Mesodermal cell (in vitro differentiated cells): ENCODE measurements at regions not wholly inside any gene's neighbourhood (a gene's known extent, or its start where the extent isn't known, plus 50 kb on each side); places are given as distances from the start of the nearest gene placed in this dataset.

Experiments
- H3K27ac ChIP-seq: 2 replicates; pipeline ENCODE4 v1.7.0; 2013; ENCODE audit warnings: mild to moderate bottlenecking, low read depth, low read length, moderate library complexity; ENCODE audit not compliant: severe bottlenecking
- H3K36me3 ChIP-seq: 2 replicates; pipeline ENCODE4 v1.7.1; 2013; ENCODE audit warnings: mild to moderate bottlenecking, low read length, moderate library complexity; ENCODE audit not compliant: control insufficient read depth, insufficient read depth
- H3K4me1 ChIP-seq: one replicate; pipeline ENCODE4 v1.7.1; 2013; ENCODE audit warnings: mild to moderate bottlenecking, low read length; ENCODE audit not compliant: insufficient read depth, control insufficient read depth, poor library complexity, severe bottlenecking
- H3K4me3 ChIP-seq: 2 replicates; pipeline ENCODE4 v1.7.0; 2013; ENCODE audit warnings: low read length, control low read depth, mild to moderate bottlenecking; ENCODE audit not compliant: insufficient read depth, poor library complexity, severe bottlenecking; ENCODE audit errors: extremely low read depth
- H3K9me3 ChIP-seq: 2 replicates; pipeline ENCODE4 v1.7.1; 2013; ENCODE audit warnings: mild to moderate bottlenecking, low read length, moderate library complexity; ENCODE audit not compliant: control insufficient read depth
- WGBS, 2 experiments: methylation state at CpG; one replicate each; pipeline ENCODE4 v1.1.5; 2013; ENCODE audit warnings: missing lambda C conversion rate in 2 of 2; ENCODE audit not compliant: insufficient coverage in 2 of 2; 5-methylcytosine and 5-hydroxymethylcytosine counted together

GRCh38 chr12:23057571-23057970 lies 432.6 kb downstream of the ETNK1 start:
- no peaks in the 10 kb centered on the region for H3K36me3 ChIP-seq
- WGBS, 2 experiments = 90% methylated on average over 1 of the region's 2 CpGs; no CpG with 5 or more reads in 1 of the 2 experiments

GRCh38 chr12:23060161-23060560 lies 435.2 kb downstream of the ETNK1 start:
- no CpG with 5 or more reads among the region's 3 CpGs for WGBS, 2 experiments
- no peak overlapping the region for H3K27ac ChIP-seq
- no peaks in the 10 kb centered on the region for H3K36me3 ChIP-seq
- no peak overlapping the region for H3K4me3 ChIP-seq
- no peaks in the 10 kb centered on the region for H3K9me3 ChIP-seq
- no peaks in the 10 kb centered on the region for H3K4me1 ChIP-seq

More at GRCh38 chr12:23057571-23057970, 432.6 kb downstream of the ETNK1 start:
- H3K9me3 ChIP-seq = no peaks in the 10 kb centered on the region
- no peak overlapping the region for H3K27ac ChIP-seq
- no peak overlapping the region for H3K4me3 ChIP-seq
- H3K4me1 ChIP-seq = no peaks in the 10 kb centered on the region

GRCh38 chr12:23063206-23063605 lies 438.2 kb downstream of the ETNK1 start:
- 88 to 90% methylated on average over 2 to 3 of the region's 3 CpGs for WGBS, 2 experiments
- no peaks in the 10 kb centered on the region for H3K4me1 ChIP-seq
- H3K4me3 ChIP-seq = no peak overlapping the region
- H3K9me3 ChIP-seq = no peaks in the 10 kb centered on the region
- no peak overlapping the region for H3K27ac ChIP-seq
- H3K36me3 ChIP-seq = no peaks in the 10 kb centered on the region

GRCh38 chr12:23066095-23066494 lies 441.1 kb downstream of the ETNK1 start:
- no peaks in the 10 kb centered on the region for H3K9me3 ChIP-seq
- WGBS, 2 experiments = no CpG with 5 or more reads among the region's 1 CpG
- no peaks in the 10 kb centered on the region for H3K36me3 ChIP-seq
- H3K4me1 ChIP-seq = no peaks in the 10 kb centered on the region
- H3K4me3 ChIP-seq = no peak overlapping the region
- no peak overlapping the region for H3K27ac ChIP-seq

- H3K27ac ChIP-seq = no peak overlapping the region
- no peaks in the 10 kb centered on the region for H3K4me1 ChIP-seq
- H3K36me3 ChIP-seq = no peaks in the 10 kb centered on the region
- WGBS, 2 experiments = 57% methylated on average over 1 of the region's 2 CpGs; no CpG with 5 or more reads in 1 of the 2 experiments
- H3K9me3 ChIP-seq = no peaks in the 10 kb centered on the region
- H3K4me3 ChIP-seq = no peak overlapping the region
Measured at GRCh38 chr12:23083267-23083666, 458.3 kb downstream of the ETNK1 start.

GRCh38 chr12:23084236-23084995 lies 459.4 kb downstream of the ETNK1 start:
- H3K4me1 ChIP-seq = no peaks in the 10 kb centered on the region
- H3K4me3 ChIP-seq = no peak overlapping the region
- no peaks in the 10 kb centered on the region for H3K36me3 ChIP-seq
- 93 to 98% methylated on average over 4 of the region's 5 CpGs for WGBS, 2 experiments
- no peaks in the 10 kb centered on the region for H3K9me3 ChIP-seq
- H3K27ac ChIP-seq = no peak overlapping the region

GRCh38 chr12:23088594-23088993 lies 463.6 kb downstream of the ETNK1 start:
- no peaks in the 10 kb centered on the region for H3K9me3 ChIP-seq
- H3K4me3 ChIP-seq = no peak overlapping the region
- H3K36me3 ChIP-seq = no peaks in the 10 kb centered on the region
- no CpG with 5 or more reads among the region's 1 CpG for WGBS, 2 experiments
- H3K27ac ChIP-seq = no peak overlapping the region
- H3K4me1 ChIP-seq = no peaks in the 10 kb centered on the region

GRCh38 chr12:23093488-23093887 lies 468.5 kb downstream of the ETNK1 start:
- Histone ChIP-seq H3K9me3 (no peaks in the 10 kb centered on the region), H3K27ac (no peak overlapping the region), H3K4me1 (no peaks in the 10 kb centered on the region), H3K4me3 (no peak overlapping the region), H3K36me3 (no peaks in the 10 kb centered on the region)
- WGBS, 2 experiments = 83% methylated on average over 1 of the region's 2 CpGs

- 100% methylated on average over 1 of the region's 1 CpG; no CpG with 5 or more reads in 1 of the 2 experiments for WGBS, 2 experiments
- Histone ChIP-seq H3K9me3 (no peaks in the 10 kb centered on the region), H3K27ac (no peak overlapping the region), H3K36me3 (no peaks in the 10 kb centered on the region), H3K4me1 (peaks cover 12% of the 10 kb centered on the region), H3K4me3 (no peak overlapping the region)
Measured at GRCh38 chr12:23096321-23096720, 471.4 kb downstream of the ETNK1 start.

GRCh38 chr12:23098110-23098509 lies 473.1 kb downstream of the ETNK1 start:
- no peak overlapping the region for H3K4me3 ChIP-seq
- H3K9me3 ChIP-seq = no peaks in the 10 kb centered on the region
- peaks cover 12% of the 10 kb centered on the region for H3K4me1 ChIP-seq
- no peak overlapping the region for H3K27ac ChIP-seq
- no peaks in the 10 kb centered on the region for H3K36me3 ChIP-seq
- 94 to 100% methylated on average over 4 to 5 of the region's 5 CpGs for WGBS, 2 experiments

- no peak overlapping the region for H3K4me3 ChIP-seq
- no peaks in the 10 kb centered on the region for H3K9me3 ChIP-seq
- 60% methylated on average over 1 of the region's 3 CpGs; no CpG with 5 or more reads in 1 of the 2 experiments for WGBS, 2 experiments
- peaks cover 12% of the 10 kb centered on the region for H3K4me1 ChIP-seq
- H3K27ac ChIP-seq = no peak overlapping the region
- H3K36me3 ChIP-seq = no peaks in the 10 kb centered on the region
Measured at GRCh38 chr12:23098517-23098916, 473.5 kb downstream of the ETNK1 start.
